GM12878 (cell line): ENCODE measurements at regions not wholly inside any gene's neighbourhood (a gene's known extent, or its start where the extent isn't known, plus 50 kb on each side); places are given as distances from the start of the nearest gene placed in this dataset.

Experiments used
- ATAC-seq: fragments of 200-7000 bp; cut with Tn5 transposase; 3 replicates; pipeline ENCODE4 v1.9.1; 2020; ENCODE audit warnings: mild to moderate bottlenecking, moderate library complexity
- BruUV-seq: library from RNA; stranded (reverse); fragments of 400-500 nt; replicated peaks from 2 replicates; lab custom pipeline; 2021; lab: Mats Ljungman, UMichigan
- CTCF ChIA-PET: fragments of 300-600 bp; sonication (Branson Sonifier 250); formaldehyde crosslinking; extraction: SDS; loops from one replicate; lab custom pipeline; 2021; ENCODE audit warnings: inconsistent platforms; lab: Yijun Ruan, JAX
- POLR2A ChIA-PET: fragments of 350-600 bp; formaldehyde crosslinking; extraction: SDS; loops from one replicate; lab custom pipeline; 2021; ENCODE audit warnings: inconsistent platforms; lab: Charles Lee
- RAD21 ChIA-PET: fragments of 300-600 bp; sonication (Branson Sonifier 250); formaldehyde crosslinking; loops from one replicate; lab custom pipeline; 2023; ENCODE audit warnings: antibody characterized with exemption; ENCODE audit not compliant: unreplicated experiment; lab: Charles Lee
- SMC1A ChIA-PET: fragments of 300-600 bp; sonication (Branson Sonifier 250); formaldehyde crosslinking; loops from one replicate; lab custom pipeline; 2023; ENCODE audit not compliant: unreplicated experiment, uncharacterized antibody; lab: Charles Lee
- DNase-seq: peaks from one replicate; pipeline ENCODE4 v3.0.0-alpha.2; 2011; ENCODE audit warnings: low read depth, low spot score
- FAIRE-seq: peaks from 3 replicates; lab custom pipeline; 2011; peaks lifted over from hg19 to GRCh38; lab: Jason Lieb, UNC
- H2AFZ ChIP-seq: 2 replicates; pipeline ENCODE4 v1.6.0; 2011; ENCODE audit warnings: low read depth, low read length, control low read depth; ENCODE audit not compliant: control insufficient read depth
- H3K27ac ChIP-seq: 2 replicates; pipeline ENCODE4 v1.5.1; 2011; ENCODE audit warnings: control low read depth; ENCODE audit not compliant: control insufficient read depth, insufficient read depth
- H3K27me3 ChIP-seq, 2 experiments: replicated peaks in 1 of 2; 2 replicates each; pipeline versions ENCODE4 v1.6.0 to v1.6.1; 2011; ENCODE audit warnings: low read length in 1 of 2; ENCODE audit not compliant: control insufficient read depth in 2 of 2, insufficient read depth in 2 of 2
- H3K36me3 ChIP-seq, 2 experiments: 2 replicates each; pipeline ENCODE4 v1.5.1; 2011; ENCODE audit warnings: low read length in 1 of 2; ENCODE audit not compliant: control insufficient read depth in 2 of 2, insufficient read depth in 2 of 2
- H3K4me1 ChIP-seq: 2 replicates; pipeline ENCODE4 v1.6.1; 2011; ENCODE audit warnings: mild to moderate bottlenecking, low read length, moderate library complexity, mixed read lengths; ENCODE audit not compliant: control insufficient read depth, insufficient read depth
- H3K4me2 ChIP-seq: 2 replicates; pipeline ENCODE4 v1.6.0; 2011; ENCODE audit warnings: control low read depth; ENCODE audit not compliant: control insufficient read depth, insufficient read depth
- H3K4me3 ChIP-seq: fragments of 200-600 bp; sonication (generic); 2 replicates; pipeline ENCODE4 v1.5.1; 2016
- H3K79me2 ChIP-seq: 2 replicates; pipeline ENCODE4 v1.6.0; 2011; ENCODE audit warnings: low read length; ENCODE audit not compliant: control insufficient read depth, insufficient read depth
- H3K9ac ChIP-seq: 2 replicates; pipeline ENCODE4 v1.8.0; 2011; ENCODE audit warnings: low read length, control low read depth, mixed read lengths; ENCODE audit not compliant: control insufficient read depth, insufficient read depth
- H3K9me3 ChIP-seq: replicated peaks from 3 replicates; pipeline ENCODE4 v1.5.1; 2011; ENCODE audit warnings: mild to moderate bottlenecking, low read length; ENCODE audit not compliant: control insufficient read depth, insufficient read depth
- H4K20me1 ChIP-seq: 2 replicates; pipeline ENCODE4 v1.6.0; 2011; ENCODE audit not compliant: control insufficient read depth, insufficient read depth
- ATF7 ChIP-seq: fragments of 450-650 bp; IDR thresholded peaks from 2 replicates; pipeline ENCODE4 v1.6.1; 2016; ENCODE audit warnings: low read depth, mild to moderate bottlenecking
- CBFB ChIP-seq: IDR thresholded peaks from 2 replicates; pipeline ENCODE4 v1.6.1; 2016; ENCODE audit warnings: antibody characterized with exemption, low read depth
- CEBPB ChIP-seq, 2 experiments: fragments of 150-350 bp in 1 of 2; IDR thresholded peaks; 2 replicates each; pipeline ENCODE4 v1.6.1; 2012 to 2014; ENCODE audit warnings: low read depth in 2 of 2, low read length in 2 of 2, borderline replicate concordance in 1 of 2, inconsistent platforms in 1 of 2
- GABPA ChIP-seq: IDR thresholded peaks from 2 replicates; pipeline ENCODE4 v1.6.1; 2014; ENCODE audit warnings: antibody characterized with exemption, low read depth, mild to moderate bottlenecking, inconsistent platforms
- KAT2A ChIP-seq: conservative IDR thresholded peaks from 2 replicates; pipeline ENCODE4 v1.6.1; 2011; ENCODE audit warnings: low read depth, low read length; ENCODE audit not compliant: control insufficient read depth
- TAF1 ChIP-seq: IDR thresholded peaks from 2 replicates; pipeline ENCODE4 v1.6.1; 2011; ENCODE audit warnings: mild to moderate bottlenecking, low read depth, low read length, borderline replicate concordance
- ZNF207 ChIP-seq: fragments of 450-650 bp; IDR thresholded peaks from 2 replicates; pipeline ENCODE4 v1.6.1; 2014; ENCODE audit warnings: antibody characterized with exemption, mild to moderate bottlenecking, borderline replicate concordance
- WGBS: methylation state at CpG from one replicate; pipeline ENCODE4 v1.1.6; 2016; ENCODE audit warnings: low lambda C conversion rate; ENCODE audit not compliant: insufficient replicate concordance, insufficient coverage; ENCODE audit errors: missing lambda C conversion rate; 5-methylcytosine and 5-hydroxymethylcytosine counted together
- in situ Hi-C: fragments of 300-500 bp; cut with MboI; formaldehyde crosslinking; loops from 9 replicates; pipeline ENCODE4 v1.14.3; 2018; ENCODE audit warnings: mixed read lengths
- intact Hi-C: fragments of 100-400 bp; cut with micrococcal nuclease; formaldehyde crosslinking; loops from one replicate; pipeline ENCODE4 v1.14.2; 2022; ENCODE audit not compliant: unreplicated experiment
- TF ChIP-seq, protein P1 (sequence below): IDR thresholded peaks from 2 replicates; pipeline ENCODE4 v1.6.1; 2011; ENCODE audit warnings: low read depth, mild to moderate bottlenecking, low read length, moderate library complexity, borderline replicate concordance; ENCODE audit errors: extremely low read depth

DNA sequence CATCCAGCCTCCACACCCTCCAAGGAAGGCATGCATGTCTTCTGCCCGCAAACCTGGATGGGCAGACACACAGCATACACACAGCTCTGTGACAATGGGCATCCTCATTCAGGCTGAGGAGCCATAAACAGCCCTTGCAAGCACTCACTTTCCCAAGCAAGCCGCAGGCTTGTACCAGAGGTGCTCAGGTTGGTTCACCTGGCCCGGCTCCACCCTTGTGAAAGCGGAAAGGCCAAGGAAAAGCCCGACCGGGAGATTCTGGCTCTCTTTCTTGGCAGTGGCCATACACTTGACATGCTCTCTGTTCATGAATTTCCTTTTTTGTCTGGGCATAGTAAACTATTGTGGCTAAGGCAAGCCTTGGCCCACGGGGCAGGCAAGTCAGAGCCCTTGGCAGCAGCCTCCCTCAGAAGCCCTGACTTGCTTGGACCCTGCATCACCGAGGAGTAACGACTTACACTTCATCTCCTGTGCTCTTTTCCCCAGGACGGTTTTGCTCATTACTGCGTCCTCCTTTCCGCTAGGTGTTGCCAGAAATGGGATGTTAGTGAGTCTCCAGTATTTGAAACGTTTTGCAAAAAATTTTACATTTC, 74.6 kb upstream of the BNC1 start:
- CTCF ChIA-PET, result no interaction called here
- Histone ChIP-seq H4K20me1 (no peaks in the 10 kb centered on the region), H3K27ac (no peak overlapping the region), H3K9me3 (no peaks in the 10 kb centered on the region), H3K27me3 (no peaks in the 10 kb centered on the region; a peak in 1 of 4 replicates), H3K4me2 (no peak overlapping the region), H2AFZ (no peak overlapping the region), H3K36me3 (no peaks in the 10 kb centered on the region), H3K4me3 (no peak overlapping the region), H3K9ac (no peak overlapping the region), H3K79me2 (no peaks in the 10 kb centered on the region), H3K4me1 (no peaks in the 10 kb centered on the region)
- 29% methylated on average over 13 of the region's 13 CpGs for WGBS
- FAIRE-seq (no peak), DNase-seq (no peak), ATAC-seq (no peak)
- intact Hi-C loops, result no loop called here
- in situ Hi-C loops, result no loop called here
- POLR2A ChIA-PET, result no interaction called here
- SMC1A ChIA-PET, result no interaction called here
- RAD21 ChIA-PET, result no interaction called here
- no TSS peak for BruUV-seq
- TF ChIP-seq CBFB (no peak), TAF1 (no peak), ZNF207 (no peak), CEBPB (IDR thresholded peaks at IDR 0.05; ENCODE audit: borderline replicate concordance in 1 of 2, low read depth in 2 of 2, low read length in 2 of 2) (no peak), GABPA (no peak), KAT2A (no peak), ATF7 (no peak)
- TF ChIP-seq, protein P1, sequence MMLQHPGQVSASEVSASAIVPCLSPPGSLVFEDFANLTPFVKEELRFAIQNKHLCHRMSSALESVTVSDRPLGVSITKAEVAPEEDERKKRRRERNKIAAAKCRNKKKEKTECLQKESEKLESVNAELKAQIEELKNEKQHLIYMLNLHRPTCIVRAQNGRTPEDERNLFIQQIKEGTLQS, result no peak
